Right lobe of liver (tissue), 6 donors: ENCODE measurements at regions not wholly inside any gene's neighbourhood (a gene's known extent, or its start where the extent isn't known, plus 50 kb on each side); places are given as distances from the start of the nearest gene placed in this dataset.

Experiments
- ATAC-seq, 4 donors: fragments of 200-7000 bp; cut with Tn5 transposase; one replicate each; pipeline ENCODE4 v1.9.1; 2020; ENCODE audit warnings: mild to moderate bottlenecking in 4 of 4, moderate library complexity in 4 of 4
- DNase-seq, 3 donors: peaks; one replicate each; pipeline ENCODE4 v3.0.0-alpha.2; 2020
- H3K27ac ChIP-seq, 3 donors: fragments of 200-600 bp; one replicate each; pipeline ENCODE4 v1.8.0; 2022
- H3K27me3 ChIP-seq, 2 donors: fragments of 200-600 bp; one replicate each; pipeline ENCODE4 v1.8.0; 2022
- H3K36me3 ChIP-seq, 4 donors: fragments of 200-600 bp; sonication (generic) in 1 of 4; one replicate each; pipeline versions ENCODE4 v1.5.1 to v1.8.0; 2017 to 2022; ENCODE audit warnings: control low read depth in 1 of 4
- H3K4me1 ChIP-seq, 4 donors: fragments of 200-600 bp; sonication (generic) in 1 of 4; one replicate each; pipeline versions ENCODE4 v1.5.1 to v1.8.0; 2017 to 2022; ENCODE audit warnings: control low read depth in 1 of 4
- H3K4me3 ChIP-seq, 3 donors: fragments of 200-600 bp; one replicate each; pipeline ENCODE4 v1.8.0; 2022
- H3K9me3 ChIP-seq, 4 donors: fragments of 200-600 bp; sonication (generic) in 1 of 4; one replicate each; pipeline versions ENCODE4 v1.5.1 to v1.8.0; 2017 to 2022; ENCODE audit warnings: control low read depth in 1 of 4
- CTCF ChIP-seq, 4 donors: fragments of 200-600 bp in 3 of 4; fragments of 450-650 bp in 1 of 4; IDR thresholded peaks; one replicate each; pipeline versions ENCODE4 v1.5.1 to v1.8.0; 2016 to 2022; ENCODE audit warnings: antibody characterized with exemption in 4 of 4, mild to moderate bottlenecking in 2 of 4
- POLR2A ChIP-seq: fragments of 450-650 bp; IDR thresholded peaks from one replicate; pipeline ENCODE4 v1.6.1; 2017; ENCODE audit warnings: antibody characterized with exemption, mild to moderate bottlenecking
- WGBS: methylation state at CpG from one replicate; pipeline ENCODE4 v1.1.6; 2018; ENCODE audit warnings: low coverage, low lambda C conversion rate; ENCODE audit not compliant: insufficient coverage; ENCODE audit errors: missing lambda C conversion rate; 5-methylcytosine and 5-hydroxymethylcytosine counted together
- intact Hi-C, 2 donors: fragments of 100-400 bp; cut with DNase I; formaldehyde crosslinking; loops; one replicate each; pipeline versions ENCODE4 v1.11.2 to v1.14.1; 2022
- donor health status: DM: no; HTN: yes; CAD: no.
- donor health status: DM: no; HTN: no; CAD: no.
- donor health status: DM: no; HTN: no; CAD: no.
- donor health status: DM: no; HTN: yes; CAD: no.
- donor health status: DM: no; HTN: yes; CAD: no.

- intact Hi-C loops: no loop called here
- peak in 1 of 3 donors; percentile 10 for DNase-seq
- 62% methylated on average over 4 of the region's 5 CpGs for WGBS
- Histone ChIP-seq H3K4me1 (no peaks in the 10 kb centered on the region), H3K27ac (no peak overlapping the region), H3K27me3 (no peaks in the 10 kb centered on the region), H3K9me3 (no peaks in the 10 kb centered on the region), H3K4me3 (no peak overlapping the region), H3K36me3 (no peaks in the 10 kb centered on the region)
- no peak for ATAC-seq
- no peak for TF ChIP-seq POLR2A
- TF ChIP-seq CTCF (IDR thresholded peaks at IDR 0.05): no peak
These were observed 418.8 kb downstream of the PTPRU start for GRCh38 chr1:29655145-29655544.

GRCh38 chr1:29653886-29654450 lies 417.6 kb downstream of the PTPRU start:
- DNase-seq (no peak), ATAC-seq (no peak)
- H3K27ac ChIP-seq: no peak overlapping the region
- TF ChIP-seq POLR2A (no peak), CTCF (IDR thresholded peaks at IDR 0.05) (no peak)
- WGBS: 71% methylated on average over 2 of the region's 3 CpGs
- H3K9me3 ChIP-seq: no peaks in the 10 kb centered on the region
- no peak overlapping the region for H3K4me3 ChIP-seq
- no peaks in the 10 kb centered on the region for H3K4me1 ChIP-seq
- intact Hi-C loops: no loop called here
- no peaks in the 10 kb centered on the region for H3K27me3 ChIP-seq
- no peaks in the 10 kb centered on the region for H3K36me3 ChIP-seq

- WGBS: 36% methylated on average over 2 of the region's 5 CpGs
- H3K4me3 ChIP-seq: no peak overlapping the region
These were observed 416.9 kb downstream of the PTPRU start for GRCh38 chr1:29653034-29653810.

More at GRCh38 chr1:29653034-29653810, 416.9 kb downstream of the PTPRU start:
- Histone ChIP-seq H3K27ac (no peak overlapping the region), H3K27me3 (no peaks in the 10 kb centered on the region), H3K4me1 (no peaks in the 10 kb centered on the region), H3K36me3 (no peaks in the 10 kb centered on the region), H3K9me3 (no peaks in the 10 kb centered on the region)
- ATAC-seq (no peak), DNase-seq (peak in 1 of 3 donors; percentile 18)
- intact Hi-C loops: no loop called here
- no peak for TF ChIP-seq POLR2A
- no peak for TF ChIP-seq CTCF (IDR thresholded peaks at IDR 0.05)
